DMS114 treated with DMSO at 0.1 percent for 48 hours (cell line): ENCODE measurements at regions not wholly inside any gene's neighbourhood (a gene's known extent, or its start where the extent isn't known, plus 50 kb on each side); places are given as distances from the start of the nearest gene placed in this dataset.

ENCODE experiments used
- DNase-seq: peaks from one replicate; lab custom pipeline; 2025; ENCODE audit not compliant: unreplicated experiment; lab: John Stamatoyannopoulos, UW

DNA sequence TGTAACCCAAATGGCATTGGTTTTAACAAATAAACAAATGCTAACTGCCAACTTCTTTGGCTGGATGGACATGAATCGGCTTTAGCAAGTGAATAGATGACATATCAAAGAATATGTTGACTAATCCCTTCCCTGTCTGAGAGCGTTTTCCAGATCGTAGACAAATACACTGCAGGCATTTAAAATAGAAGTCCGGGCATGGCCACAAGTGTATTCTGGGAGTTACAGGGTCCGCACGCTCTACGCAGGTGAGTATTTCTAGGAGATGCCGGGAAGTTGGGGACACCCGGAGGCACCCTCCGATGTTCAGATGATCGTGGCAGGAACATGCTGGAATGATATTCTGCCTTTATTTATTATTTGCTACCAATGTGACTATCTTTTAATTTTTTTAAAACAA, 53.2 kb upstream of the ZNF536 start:
- no peak for DNase-seq

DNA sequence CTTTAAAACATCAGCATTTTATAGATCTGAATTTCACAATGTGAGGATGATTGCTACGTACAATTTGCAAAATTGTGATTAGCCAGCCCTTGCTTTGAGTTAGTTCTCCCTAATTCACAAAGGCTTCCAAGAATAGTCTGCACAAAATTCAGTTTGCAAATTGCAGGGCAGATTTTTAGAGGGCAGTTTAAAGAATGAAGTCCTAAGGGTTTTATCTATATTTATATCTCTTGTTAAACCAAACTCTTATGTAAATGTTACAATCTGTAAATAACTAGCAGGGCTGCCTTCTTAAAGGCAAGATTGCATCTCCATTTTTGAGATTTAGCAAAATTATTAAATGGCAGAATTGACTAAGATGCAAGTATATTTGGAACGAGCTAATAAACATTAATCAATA, 52.8 kb upstream of the ZNF536 start:
- DNase-seq: no peak

DNA sequence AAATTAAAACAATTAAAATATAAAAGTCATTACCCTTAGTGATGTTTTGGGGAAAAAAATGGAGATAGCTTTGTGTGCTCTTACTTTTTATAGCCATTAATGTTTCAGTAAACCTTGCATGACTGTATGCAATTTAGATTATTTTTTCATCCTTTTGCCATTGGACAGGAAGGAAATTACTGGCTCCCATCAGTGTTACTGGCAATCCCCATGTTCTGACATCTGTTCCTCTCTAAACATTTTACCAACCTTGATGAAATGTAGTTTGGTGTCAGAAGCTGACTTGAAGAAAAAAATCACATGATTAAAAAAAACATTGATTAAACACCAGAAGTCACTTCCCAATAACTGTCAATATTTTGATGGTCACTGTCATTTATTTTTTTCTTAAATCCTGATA, 52.3 kb upstream of the ZNF536 start:
- no peak for DNase-seq

DNA sequence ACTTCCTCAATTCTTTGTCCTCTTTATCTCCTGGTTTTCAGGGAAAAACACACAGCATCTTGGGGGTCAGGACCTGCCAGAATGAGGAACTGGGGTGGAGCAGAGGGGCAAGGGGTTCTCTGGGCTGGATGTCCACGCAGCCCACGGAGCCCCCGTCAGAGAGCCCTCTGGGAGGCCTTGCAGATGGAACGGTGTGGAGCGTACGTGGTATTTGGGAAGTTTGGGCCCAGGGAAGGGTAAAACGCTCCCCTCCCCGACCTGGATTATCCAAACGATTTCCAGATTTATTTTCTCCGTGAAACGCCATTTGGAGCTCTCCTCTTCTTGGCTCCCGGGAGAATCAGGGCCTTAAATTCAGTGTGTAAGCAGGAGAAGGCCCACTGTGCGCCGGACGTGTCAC, 51.7 kb upstream of the ZNF536 start:
- no peak for DNase-seq

DNA sequence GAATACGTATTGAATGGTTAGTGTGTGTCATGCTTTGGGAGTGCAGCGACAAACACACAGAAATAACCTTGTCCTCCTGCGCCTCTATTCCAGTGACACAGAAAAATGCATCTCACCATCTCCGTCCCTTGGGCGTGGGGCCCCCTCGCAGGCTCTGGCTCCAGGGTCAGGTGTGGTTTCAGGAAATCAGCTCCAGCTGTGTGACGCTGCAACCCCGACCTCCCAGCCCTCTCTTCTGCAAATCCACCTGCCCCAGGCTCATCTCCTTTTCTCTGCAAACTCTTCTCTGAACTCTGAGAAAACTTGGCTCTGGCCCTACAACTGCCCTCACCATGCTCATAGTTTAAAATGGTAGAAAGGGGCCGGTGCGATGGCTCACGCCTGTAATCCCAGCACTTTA, 51.3 kb upstream of the ZNF536 start:
- no peak for DNase-seq
